Stomach (tissue), 8 donors: ENCODE measurements at regions not wholly inside any gene's neighbourhood (a gene's known extent, or its start where the extent isn't known, plus 50 kb on each side); places are given as distances from the start of the nearest gene placed in this dataset.
"Not testable (repeated sequence)": the region's sequence is repeated elsewhere in the genome, so short reads cannot be mapped to it uniquely, and the experiment has no call there.

Source experiments
- DNase-seq, 2 donors: peaks; one replicate each; pipeline versions ENCODE4 v3.0.0 to v3.0.0-alpha.2; 2013 to 2019
- H3K27ac ChIP-seq, 5 donors: fragments of 200-600 bp in 4 of 5; sonication (generic) in 4 of 5; one replicate each; pipeline ENCODE4 v1.5.1; 2013 to 2019; ENCODE audit warnings: mild to moderate bottlenecking in 1 of 5, moderate library complexity in 1 of 5
- H3K27me3 ChIP-seq, 3 donors: fragments of 200-600 bp; sonication (generic); one replicate each; pipeline ENCODE4 v1.5.1; 2017 to 2019; ENCODE audit warnings: mixed run types in 1 of 3
- H3K36me3 ChIP-seq, 4 donors: fragments of 200-600 bp; sonication (generic); 1 replicate in 3 of 4; 2 replicates in 1 of 4; pipeline ENCODE4 v1.5.1; 2016 to 2019
- H3K4me1 ChIP-seq, 4 donors: fragments of 200-600 bp; sonication (generic); one replicate each; pipeline ENCODE4 v1.5.1; 2016 to 2019
- H3K4me3 ChIP-seq, 4 donors: fragments of 200-600 bp; sonication (generic) in 3 of 4; one replicate each; pipeline ENCODE4 v1.5.1; 2016 to 2019; ENCODE audit warnings: mild to moderate bottlenecking in 1 of 4
- H3K9me3 ChIP-seq, 4 donors: fragments of 200-600 bp; sonication (generic); one replicate each; pipeline ENCODE4 v1.5.1; 2016 to 2019
- EP300 ChIP-seq: sonication (generic); formaldehyde crosslinking; IDR thresholded peaks from one replicate; pipeline ENCODE4 v1.6.1; 2017; ENCODE audit warnings: antibody characterized with exemption
- POLR2A ChIP-seq, 4 donors: fragments of 450-650 bp; IDR thresholded peaks; one replicate each; pipeline ENCODE4 v1.6.1; 2016; ENCODE audit warnings: antibody characterized with exemption in 4 of 4, control low read depth in 2 of 4, mild to moderate bottlenecking in 1 of 4, moderate library complexity in 1 of 4
- POLR2AphosphoS5 ChIP-seq, 3 donors: sonication (generic); formaldehyde crosslinking; IDR thresholded peaks; one replicate each; pipeline ENCODE4 v1.6.1; 2016; ENCODE audit warnings: antibody characterized with exemption in 3 of 3
- WGBS, 5 donors: extraction: QIAGEN DNeasy Blood & Tissue Kit in 3 of 5; methylation state at CpG; one replicate each; pipeline versions ENCODE4 v1.1.5 to v1.1.7; 2013 to 2018; 5-methylcytosine and 5-hydroxymethylcytosine counted together
- intact Hi-C: fragments of 100-400 bp; cut with DNase I; formaldehyde crosslinking; loops from one replicate; pipeline ENCODE4 v1.15.1; 2023; ENCODE audit warnings: low total_unique reads
- TF ChIP-seq, protein P1 (sequence below), 7 experiments: fragments of 450-650 bp in 4 of 7; fragments of 200-600 bp in 3 of 7; sonication (generic) in 3 of 7; IDR thresholded peaks; one replicate each; pipeline ENCODE4 v1.5.1; 2016 to 2019; ENCODE audit warnings: antibody characterized with exemption in 7 of 7, control low read depth in 2 of 7, mild to moderate bottlenecking in 1 of 7
- donor health status: healthy with polysubstance abuse.
- donor health status: Bipolar disorder and iron deficiency.
- donor health status: healthy.

DNA sequence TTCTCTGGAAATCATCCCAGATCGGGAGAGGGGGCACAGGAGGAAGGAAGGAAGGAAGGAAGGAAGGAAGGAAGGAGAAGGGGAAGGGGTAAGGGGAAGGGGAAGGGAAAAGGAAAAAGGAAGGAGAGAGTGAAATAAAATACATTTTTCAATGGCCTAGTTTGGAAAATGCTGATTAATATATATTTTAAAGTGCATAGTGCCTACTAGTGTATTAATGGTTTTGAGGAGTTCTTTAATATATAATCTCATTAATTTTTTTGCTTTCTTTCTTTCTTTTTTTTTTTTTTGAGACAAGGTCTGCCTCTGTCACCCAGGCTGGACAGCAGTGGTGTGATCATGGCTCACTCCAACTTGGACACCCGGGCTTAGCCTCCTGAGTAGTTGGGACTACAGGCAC lies 107.8 kb upstream of the FOLH1 start:
- Histone ChIP-seq H3K27ac (no peak overlapping the region), H3K27me3 (no peaks in the 10 kb centered on the region), H3K4me3 (no peak overlapping the region), H3K4me1 (no peaks in the 10 kb centered on the region), H3K9me3 (peaks cover 0 to 4% (median 0%) of the 10 kb centered on the region in 4 donors), H3K36me3 (no peaks in the 10 kb centered on the region)
- TF ChIP-seq POLR2A (IDR thresholded peaks at IDR 0.05) (no peak), EP300 (no peak), POLR2AphosphoS5 (IDR thresholded peaks at IDR 0.05) (no peak)
- TF ChIP-seq, protein P1, sequence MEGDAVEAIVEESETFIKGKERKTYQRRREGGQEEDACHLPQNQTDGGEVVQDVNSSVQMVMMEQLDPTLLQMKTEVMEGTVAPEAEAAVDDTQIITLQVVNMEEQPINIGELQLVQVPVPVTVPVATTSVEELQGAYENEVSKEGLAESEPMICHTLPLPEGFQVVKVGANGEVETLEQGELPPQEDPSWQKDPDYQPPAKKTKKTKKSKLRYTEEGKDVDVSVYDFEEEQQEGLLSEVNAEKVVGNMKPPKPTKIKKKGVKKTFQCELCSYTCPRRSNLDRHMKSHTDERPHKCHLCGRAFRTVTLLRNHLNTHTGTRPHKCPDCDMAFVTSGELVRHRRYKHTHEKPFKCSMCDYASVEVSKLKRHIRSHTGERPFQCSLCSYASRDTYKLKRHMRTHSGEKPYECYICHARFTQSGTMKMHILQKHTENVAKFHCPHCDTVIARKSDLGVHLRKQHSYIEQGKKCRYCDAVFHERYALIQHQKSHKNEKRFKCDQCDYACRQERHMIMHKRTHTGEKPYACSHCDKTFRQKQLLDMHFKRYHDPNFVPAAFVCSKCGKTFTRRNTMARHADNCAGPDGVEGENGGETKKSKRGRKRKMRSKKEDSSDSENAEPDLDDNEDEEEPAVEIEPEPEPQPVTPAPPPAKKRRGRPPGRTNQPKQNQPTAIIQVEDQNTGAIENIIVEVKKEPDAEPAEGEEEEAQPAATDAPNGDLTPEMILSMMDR (IDR thresholded peaks at IDR 0.05), result no peak
- no peak for DNase-seq
- 55 to 81% (median 74%) methylated on average over 2 of the region's 2 CpGs for WGBS, 5 donors
- intact Hi-C loops, result no loop called here

DNA sequence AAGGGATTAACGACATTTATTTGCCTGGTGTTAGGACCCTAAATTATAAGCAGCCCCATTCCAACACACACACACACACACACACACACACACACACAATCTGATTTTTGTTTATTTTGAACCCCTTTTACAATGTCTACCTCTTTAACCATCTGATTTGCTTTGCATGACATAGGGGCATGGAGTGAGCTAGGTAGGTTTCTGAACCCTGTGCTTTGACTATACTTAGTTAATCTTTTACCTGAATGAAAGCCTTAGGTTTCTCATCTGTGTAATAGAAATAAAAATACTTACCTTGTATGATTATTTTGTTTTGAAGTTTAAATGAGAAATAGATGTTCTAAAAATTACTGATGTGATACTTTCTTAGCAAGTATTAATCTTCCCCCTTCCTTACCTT lies 94.7 kb upstream of the FOLH1 start:
- no peak overlapping the region for H3K4me3 ChIP-seq
- no peaks in the 10 kb centered on the region for H3K4me1 ChIP-seq
- 80 to 96% (median 89%) methylated on average over 1 of the region's 1 CpG for WGBS, 5 donors
- no peak overlapping the region for H3K27ac ChIP-seq
- H3K9me3 ChIP-seq, result no peaks in the 10 kb centered on the region
- H3K36me3 ChIP-seq, result no peaks in the 10 kb centered on the region
- no peak for TF ChIP-seq EP300
- no peak for TF ChIP-seq POLR2A (IDR thresholded peaks at IDR 0.05)
- intact Hi-C loops, result no loop called here
- H3K27me3 ChIP-seq, result no peaks in the 10 kb centered on the region
- no peak for DNase-seq

DNA sequence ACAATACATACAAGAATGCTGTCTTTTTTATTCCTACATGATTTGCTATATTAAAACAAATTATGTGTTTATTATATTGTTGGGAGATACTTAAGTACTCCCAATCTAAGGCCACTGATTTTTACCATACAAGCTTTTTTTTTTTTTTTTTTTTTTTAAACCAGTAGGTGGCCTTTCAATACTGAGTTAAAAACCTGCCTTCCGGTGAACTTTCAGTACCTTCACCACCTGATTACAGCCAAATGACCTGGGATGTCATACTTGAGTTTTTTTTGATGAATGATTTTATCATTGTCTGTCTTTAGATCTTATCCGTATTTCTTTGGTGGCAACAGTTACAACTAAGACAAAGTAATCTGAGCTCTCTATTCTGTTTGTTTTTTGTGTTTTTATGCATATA lies 94.0 kb upstream of the FOLH1 start:
- H3K4me3 ChIP-seq, result no peak overlapping the region
- no peak for DNase-seq
- no peaks in the 10 kb centered on the region for H3K27me3 ChIP-seq
- intact Hi-C loops, result no loop called here
- 66 to 79% (median 74%) methylated on average over 2 of the region's 2 CpGs for WGBS, 5 donors
- no peaks in the 10 kb centered on the region for H3K36me3 ChIP-seq
- H3K9me3 ChIP-seq, result no peaks in the 10 kb centered on the region
- TF ChIP-seq POLR2A (IDR thresholded peaks at IDR 0.05) (no peak), EP300 (no peak), POLR2AphosphoS5 (IDR thresholded peaks at IDR 0.05) (no peak)
- TF ChIP-seq, protein P1 (IDR thresholded peaks at IDR 0.05), result no peak
- H3K4me1 ChIP-seq, result no peaks in the 10 kb centered on the region
- H3K27ac ChIP-seq, result no peak overlapping the region

DNA sequence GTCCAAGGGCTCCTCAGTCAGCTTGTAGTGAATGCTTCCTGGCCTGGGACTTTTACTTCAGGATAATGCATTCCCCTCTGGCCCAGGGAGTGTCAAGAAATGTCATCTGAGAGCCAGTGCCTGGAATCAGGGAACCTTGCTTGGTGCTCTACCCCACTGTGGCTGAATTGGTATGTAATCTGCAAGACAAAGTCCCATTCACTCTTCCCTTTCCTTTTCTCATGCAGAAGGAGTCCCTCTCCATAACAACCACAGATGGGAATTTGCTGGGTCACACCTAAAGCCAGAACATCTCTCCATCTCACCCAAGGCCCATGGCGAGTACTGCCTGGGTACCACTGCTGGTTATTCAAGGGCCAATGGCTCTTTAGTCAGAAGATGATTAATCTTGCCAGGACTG lies 89.6 kb upstream of the FOLH1 start:
- H3K27me3 ChIP-seq, H3K4me3 ChIP-seq, H3K36me3 ChIP-seq, H3K4me1 ChIP-seq, intact Hi-C loops, DNase-seq, H3K27ac ChIP-seq, H3K9me3 ChIP-seq: not testable (repeated sequence)
- WGBS, 5 donors, result 88 to 96% (median 89%) methylated on average over 1 of the region's 1 CpG

DNA sequence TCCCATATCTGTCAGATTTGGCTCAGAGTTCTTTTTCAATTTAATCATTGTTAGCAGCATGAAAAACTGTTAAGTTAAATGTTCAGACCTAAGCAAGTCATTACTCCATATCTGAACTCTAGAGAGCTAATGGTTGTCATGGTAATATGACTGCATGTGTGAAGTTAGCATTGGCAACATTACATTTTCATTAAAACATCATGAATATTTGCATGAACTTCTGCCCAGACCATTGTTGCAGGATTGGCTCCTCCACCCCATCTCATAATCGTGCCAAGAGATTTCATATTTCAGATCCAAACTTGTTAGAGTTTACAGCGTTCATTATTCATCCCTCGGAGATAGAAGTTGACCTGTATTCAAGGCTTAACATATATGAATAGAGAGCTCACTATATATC lies 75.5 kb upstream of the FOLH1 start:
- intact Hi-C loops, H3K36me3 ChIP-seq, H3K9me3 ChIP-seq, H3K4me1 ChIP-seq, H3K27me3 ChIP-seq, H3K4me3 ChIP-seq, H3K27ac ChIP-seq: not testable (repeated sequence)
- DNase-seq, result peak in 1 of 2 donors; percentile 6
- WGBS, 5 donors, result 58 to 82% (median 76%) methylated on average over 3 of the region's 3 CpGs

GRCh38 chr11:49283282-49283681 lies 74.9 kb upstream of the FOLH1 start:
- H3K9me3 ChIP-seq, intact Hi-C loops, H3K4me3 ChIP-seq, H3K27ac ChIP-seq, H3K36me3 ChIP-seq, H3K4me1 ChIP-seq, H3K27me3 ChIP-seq: not testable (repeated sequence)
- peak in 1 of 2 donors; percentile 13 for DNase-seq
- WGBS, 5 donors, result 5 to 17% (median 9%) methylated on average over 1 of the region's 1 CpG

DNA sequence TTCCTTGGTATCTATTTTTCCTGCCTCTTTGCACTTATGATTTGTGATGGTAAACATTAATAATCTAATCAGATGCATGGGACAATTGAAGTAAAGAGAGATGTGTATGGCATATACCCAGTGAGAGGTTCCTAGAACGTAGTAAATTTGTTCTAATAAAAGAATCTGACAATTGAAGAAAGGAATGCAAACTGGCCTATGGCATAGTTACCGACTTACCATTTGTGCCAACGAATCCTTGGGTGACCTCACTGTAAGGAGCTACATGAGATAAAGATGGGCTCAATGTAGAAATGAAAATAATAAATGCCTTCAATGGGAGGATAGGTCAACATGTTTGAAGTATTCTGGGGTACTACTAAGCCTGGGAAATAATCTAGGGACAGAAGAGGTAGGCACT lies 73.7 kb upstream of the FOLH1 start:
- H3K27ac ChIP-seq, intact Hi-C loops, H3K4me1 ChIP-seq, H3K27me3 ChIP-seq, DNase-seq, H3K36me3 ChIP-seq, H3K9me3 ChIP-seq, H3K4me3 ChIP-seq: not testable (repeated sequence)
- 69 to 76% (median 71%) methylated on average over 3 of the region's 3 CpGs for WGBS, 5 donors

- H3K36me3 ChIP-seq, H3K27me3 ChIP-seq, DNase-seq, H3K27ac ChIP-seq, H3K4me1 ChIP-seq, H3K9me3 ChIP-seq, H3K4me3 ChIP-seq, intact Hi-C loops: not testable (repeated sequence)
- WGBS, 5 donors, result 80 to 100% (median 89%) methylated on average over 2 of the region's 2 CpGs
These were observed 69.5 kb upstream of the FOLH1 start for GRCh38 chr11:49277951-49278350.
